NCI-H2196 (cell line): ENCODE measurements at regions not wholly inside any gene's neighbourhood (a gene's known extent, or its start where the extent isn't known, plus 50 kb on each side); places are given as distances from the start of the nearest gene placed in this dataset.

ENCODE experiments used
- DNase-seq: peaks from one replicate; lab custom pipeline; 2025; ENCODE audit not compliant: unreplicated experiment; lab: John Stamatoyannopoulos, UW

- no peak for DNase-seq
These were observed 125.7 kb upstream of the GADD45A start for GRCh38 chr1:67559222-67559700.

DNA sequence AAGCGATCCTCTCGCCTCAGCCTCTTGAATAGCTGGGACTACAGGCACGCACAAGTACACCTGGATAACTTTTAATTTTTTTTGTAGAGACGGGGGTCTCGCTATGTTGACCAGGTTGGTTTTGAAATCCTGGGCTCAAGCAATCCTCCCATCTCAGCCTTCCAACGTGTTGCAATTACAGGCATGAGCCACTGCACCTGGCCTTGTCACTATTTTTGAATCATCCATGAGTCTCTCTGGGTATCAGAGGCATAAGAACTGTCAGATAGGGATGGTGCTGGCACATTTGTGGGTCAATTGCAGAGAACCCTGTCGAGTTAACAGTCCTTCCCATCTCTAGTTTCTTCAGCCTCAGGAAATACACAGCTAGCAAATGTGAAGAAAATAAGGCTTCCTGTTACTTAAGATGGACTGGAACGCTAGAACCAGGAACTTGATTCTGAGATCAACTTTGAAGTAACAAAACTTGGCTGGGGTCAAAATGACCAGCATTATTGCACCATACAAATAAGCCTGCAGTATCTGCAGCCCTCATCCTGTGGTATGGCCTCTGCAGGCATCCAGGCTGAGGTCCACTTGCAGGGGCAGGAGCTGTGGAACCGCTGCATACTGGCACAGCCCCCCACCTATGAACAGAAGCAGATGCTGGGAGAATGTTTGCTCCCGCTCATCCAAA is 124.3 kb upstream of the GADD45A start:
- no peak for DNase-seq

GRCh38 chr1:67561704-67562113 is 123.3 kb upstream of the GADD45A start:
- peak; percentile 95 for DNase-seq

DNA sequence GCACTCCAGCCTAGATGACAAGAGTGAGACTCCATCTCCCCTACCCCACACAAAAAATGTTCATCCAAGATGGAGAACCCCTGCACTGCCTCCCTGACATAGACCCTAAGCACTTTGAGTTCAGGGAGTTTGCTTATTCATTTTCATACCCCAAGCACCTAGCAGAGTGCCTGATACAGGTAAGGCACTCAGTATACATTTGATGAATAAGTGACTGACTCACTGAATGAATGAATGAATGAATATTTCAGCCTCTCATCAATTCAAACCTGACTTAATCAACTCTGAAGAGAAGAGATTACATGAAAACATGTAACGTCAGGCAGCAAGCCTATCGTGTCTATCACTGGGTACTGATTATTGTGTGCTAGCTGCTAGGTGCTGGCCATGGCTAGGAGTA is 121.3 kb upstream of the GADD45A start:
- no peak for DNase-seq

DNA sequence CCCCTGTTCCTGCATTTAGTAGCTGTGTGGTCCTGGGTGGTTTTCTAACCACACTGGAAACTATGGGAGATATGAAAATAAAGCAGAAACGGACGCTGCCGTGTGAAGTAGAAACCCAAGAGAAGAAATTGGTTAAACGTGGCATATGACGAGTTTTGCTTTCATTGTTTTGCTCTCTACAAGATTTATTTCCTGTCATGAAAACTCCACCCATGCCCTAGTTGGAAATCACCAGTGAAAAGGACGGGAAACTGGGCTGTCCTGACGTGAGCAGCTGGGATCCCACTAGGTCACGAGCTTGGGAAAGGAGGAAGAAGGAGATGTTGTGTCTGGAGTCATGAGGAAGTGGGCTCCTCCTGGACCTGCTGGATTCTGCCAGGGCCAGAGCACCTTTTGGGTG is 120.8 kb upstream of the GADD45A start:
- no peak for DNase-seq

DNA sequence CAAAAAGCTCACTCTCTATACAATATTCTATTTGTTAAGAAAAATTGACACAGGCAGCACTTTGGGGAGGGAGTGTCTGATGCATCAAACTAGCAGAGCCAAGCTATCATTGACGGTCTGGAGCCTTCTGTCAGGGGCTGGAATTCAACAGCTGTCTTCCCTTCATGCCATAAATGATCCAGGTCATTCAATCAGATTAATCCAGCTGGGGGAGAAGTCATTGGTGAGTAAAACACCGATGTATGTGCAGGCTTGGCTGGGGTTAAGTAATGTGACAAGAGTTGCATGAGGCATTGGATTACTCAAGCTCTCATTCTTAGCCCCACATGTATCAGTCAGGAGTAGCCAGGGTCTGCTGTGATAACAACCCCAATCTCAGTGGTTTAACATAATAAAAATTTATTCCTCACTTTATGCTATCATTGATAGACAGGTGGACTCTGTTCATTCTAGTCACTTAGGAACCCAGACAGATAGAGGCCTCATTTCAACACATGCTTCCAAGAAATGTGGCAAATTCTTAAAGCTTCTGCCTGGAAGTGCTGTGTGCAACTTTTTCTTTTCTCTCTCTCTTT is 118.1 kb upstream of the GADD45A start:
- DNase-seq = no peak

GRCh38 chr1:67570486-67571143 is 114.4 kb upstream of the GADD45A start:
- DNase-seq = no peak

- no peak for DNase-seq
These were observed 113.6 kb upstream of the GADD45A start for GRCh38 chr1:67571406-67571805.

DNA sequence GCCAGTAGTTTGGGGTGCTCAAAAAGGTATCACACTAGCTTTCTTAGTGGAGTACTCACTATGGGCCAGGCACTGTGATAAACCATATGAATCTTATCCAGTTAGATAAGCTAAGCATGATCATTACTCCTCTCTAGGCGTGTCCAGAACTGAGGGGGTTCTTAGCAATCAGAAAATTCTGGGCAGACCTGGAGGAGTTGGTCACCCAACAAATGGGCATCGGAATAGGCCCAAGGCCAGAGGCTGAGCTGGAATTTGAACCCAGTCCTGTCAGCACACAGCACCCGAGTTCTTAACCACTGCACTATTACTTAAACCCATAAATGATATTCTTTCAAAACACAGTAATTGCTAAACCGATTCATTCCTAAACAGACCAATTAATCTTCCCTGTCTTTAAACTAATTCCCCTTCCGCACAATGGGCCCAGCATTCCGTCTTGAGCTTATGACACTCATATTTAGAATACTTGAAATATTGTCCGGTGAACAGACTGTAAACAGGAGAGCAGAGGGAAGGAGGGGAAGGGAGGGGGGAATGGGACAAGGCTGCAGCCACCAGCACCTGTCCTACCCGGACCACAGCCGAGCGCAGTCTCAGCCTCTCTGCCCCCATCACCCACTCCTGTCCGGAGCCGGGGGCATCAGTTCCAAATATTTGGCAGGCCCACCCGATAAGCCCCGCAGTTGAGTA is 113.0 kb upstream of the GADD45A start:
- no peak for DNase-seq

- peak; percentile 78 for DNase-seq
These were observed 112.3 kb upstream of the GADD45A start for GRCh38 chr1:67572594-67573221.

DNA sequence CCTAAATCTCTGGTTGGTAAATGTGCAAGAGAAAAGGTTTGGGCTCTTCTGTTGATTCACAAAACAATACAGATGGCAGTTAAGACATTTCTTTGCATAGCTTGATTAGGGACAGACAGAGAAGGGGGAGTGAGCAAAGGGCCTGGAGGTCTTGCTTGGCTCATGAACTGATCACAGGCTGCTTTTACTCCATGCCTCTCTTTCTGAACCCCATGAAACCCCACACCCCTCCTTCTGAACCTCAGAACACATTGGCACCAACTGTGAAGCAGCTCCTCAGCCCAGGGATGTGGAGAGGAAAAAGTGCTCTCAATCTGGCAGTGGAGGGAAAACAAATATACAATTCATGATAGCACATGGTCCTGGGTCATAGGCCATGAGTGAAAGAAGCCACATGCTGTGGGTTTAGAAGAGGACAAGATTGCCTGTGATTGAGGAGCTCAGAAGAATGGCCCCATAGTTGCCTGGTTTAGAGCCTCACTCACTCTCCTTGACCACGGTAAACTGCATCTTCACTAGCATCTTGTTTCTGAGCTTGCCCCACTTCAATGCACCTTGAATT is 111.6 kb upstream of the GADD45A start:
- DNase-seq = no peak

DNA sequence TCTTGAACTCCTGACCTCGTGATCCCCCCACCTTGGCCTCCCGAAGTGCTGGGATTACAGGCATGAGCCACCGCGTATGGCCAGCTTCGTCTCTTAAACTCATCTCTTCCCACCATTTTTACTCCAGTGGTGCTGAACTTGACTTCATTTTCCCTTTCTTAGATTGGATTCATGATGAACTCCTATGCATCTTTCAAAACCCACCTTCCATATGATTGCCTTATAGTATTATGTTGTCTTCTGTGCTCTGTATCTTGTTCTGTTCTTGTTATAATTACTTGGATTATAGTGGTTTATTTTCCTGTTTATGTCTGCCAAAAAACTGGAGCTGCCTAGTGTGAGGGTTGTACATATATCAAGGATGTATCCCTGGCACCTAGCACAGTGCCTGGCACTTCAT is 110.8 kb upstream of the GADD45A start:
- no peak for DNase-seq

DNA sequence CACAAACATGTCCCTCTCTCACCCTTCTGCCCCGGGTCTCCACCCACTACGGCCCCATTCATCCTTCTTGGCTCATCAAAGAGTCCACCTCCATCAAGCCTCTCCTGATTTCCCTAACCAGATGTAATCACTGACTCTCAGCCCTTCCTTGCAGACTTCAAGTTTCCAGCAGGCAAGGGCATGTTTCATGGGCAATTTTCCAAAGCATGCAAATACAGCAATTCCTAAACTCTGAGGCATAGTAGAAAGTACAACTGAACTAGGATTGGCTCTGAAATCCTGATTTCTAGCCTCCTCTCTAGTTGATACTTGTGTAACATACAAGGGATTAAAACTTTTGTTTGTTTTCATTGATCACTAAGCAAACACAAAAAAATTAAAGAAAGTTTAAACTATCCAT is 109.1 kb upstream of the GADD45A start:
- DNase-seq = no peak

DNA sequence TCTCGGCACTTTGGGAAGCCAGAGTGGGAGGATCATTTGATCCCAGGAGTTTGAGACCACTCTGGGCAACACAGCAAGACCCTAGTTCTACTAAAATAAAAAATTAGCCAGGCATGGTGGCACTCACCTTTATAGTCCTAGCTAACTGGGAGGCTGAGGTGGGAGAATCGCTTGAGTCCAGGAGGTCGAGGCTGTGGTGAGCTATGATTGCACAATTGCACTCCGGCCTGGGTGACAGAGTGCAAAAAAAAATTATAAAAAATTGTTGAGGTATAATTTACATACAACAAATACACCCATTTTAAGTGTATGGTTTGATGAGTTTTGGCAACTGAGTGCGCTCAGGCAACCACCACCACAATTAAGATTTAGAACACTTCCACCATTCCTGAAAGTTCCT is 108.5 kb upstream of the GADD45A start:
- DNase-seq = no peak

DNA sequence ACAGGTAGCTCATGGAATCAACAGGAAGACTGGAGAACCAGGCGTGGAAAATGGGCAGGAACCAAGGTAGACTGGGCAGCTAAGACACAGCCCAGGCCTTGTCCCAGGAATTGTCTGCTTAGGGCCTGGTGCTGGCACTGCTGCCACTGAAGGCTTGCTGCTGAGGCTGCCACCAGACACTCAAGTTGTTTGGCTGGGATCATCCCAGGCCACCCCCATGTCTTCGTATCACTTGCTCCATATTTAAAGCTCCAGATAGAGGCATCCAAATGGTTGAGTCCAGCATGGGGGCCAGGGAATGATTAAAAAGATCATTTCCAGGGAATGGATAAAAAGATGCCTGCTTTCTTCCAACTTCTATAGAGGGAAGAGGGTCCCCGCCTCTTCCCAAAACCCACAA is 107.4 kb upstream of the GADD45A start:
- no peak for DNase-seq

DNA sequence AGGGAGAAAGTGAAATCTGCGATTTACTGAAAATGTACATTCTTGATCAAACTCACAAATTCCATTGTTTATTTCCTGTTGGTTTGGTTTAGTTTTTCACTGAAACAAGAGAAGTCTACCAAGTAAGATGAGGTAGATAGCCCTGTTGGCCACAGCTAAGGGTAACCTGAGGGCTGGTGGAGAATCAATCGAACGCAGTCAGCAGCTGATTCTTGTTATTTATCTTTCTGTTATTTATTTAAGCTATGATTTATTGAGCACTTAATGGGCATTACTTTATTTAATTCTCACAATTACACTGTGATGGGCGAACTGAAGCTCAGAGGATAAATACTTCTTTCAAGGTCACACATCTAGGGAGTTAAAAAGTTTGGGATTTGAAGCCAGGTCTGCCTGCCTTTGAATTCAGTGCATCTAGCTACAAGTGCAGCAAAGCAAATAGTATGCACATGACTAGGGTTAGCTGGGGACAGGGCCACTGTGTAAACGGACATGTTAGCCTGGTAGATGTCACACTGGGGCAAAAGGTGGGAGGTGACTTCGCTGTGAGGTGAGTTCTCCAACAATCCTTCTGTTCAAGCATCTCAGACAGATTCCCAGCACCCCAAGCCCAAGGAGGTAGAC is 106.5 kb upstream of the GADD45A start:
- DNase-seq = no peak

GRCh38 chr1:67579623-67580394 is 105.2 kb upstream of the GADD45A start:
- no peak for DNase-seq

- DNase-seq = no peak
These were observed 104.2 kb upstream of the GADD45A start for GRCh38 chr1:67580691-67581403.
